ENCODE measurements at regions not wholly inside any gene's neighbourhood (a gene's known extent, or its start where the extent isn't known, plus 50 kb on each side); places are given as distances from the start of the nearest gene placed in this dataset.

- TF ChIP-seq, protein P1, sequence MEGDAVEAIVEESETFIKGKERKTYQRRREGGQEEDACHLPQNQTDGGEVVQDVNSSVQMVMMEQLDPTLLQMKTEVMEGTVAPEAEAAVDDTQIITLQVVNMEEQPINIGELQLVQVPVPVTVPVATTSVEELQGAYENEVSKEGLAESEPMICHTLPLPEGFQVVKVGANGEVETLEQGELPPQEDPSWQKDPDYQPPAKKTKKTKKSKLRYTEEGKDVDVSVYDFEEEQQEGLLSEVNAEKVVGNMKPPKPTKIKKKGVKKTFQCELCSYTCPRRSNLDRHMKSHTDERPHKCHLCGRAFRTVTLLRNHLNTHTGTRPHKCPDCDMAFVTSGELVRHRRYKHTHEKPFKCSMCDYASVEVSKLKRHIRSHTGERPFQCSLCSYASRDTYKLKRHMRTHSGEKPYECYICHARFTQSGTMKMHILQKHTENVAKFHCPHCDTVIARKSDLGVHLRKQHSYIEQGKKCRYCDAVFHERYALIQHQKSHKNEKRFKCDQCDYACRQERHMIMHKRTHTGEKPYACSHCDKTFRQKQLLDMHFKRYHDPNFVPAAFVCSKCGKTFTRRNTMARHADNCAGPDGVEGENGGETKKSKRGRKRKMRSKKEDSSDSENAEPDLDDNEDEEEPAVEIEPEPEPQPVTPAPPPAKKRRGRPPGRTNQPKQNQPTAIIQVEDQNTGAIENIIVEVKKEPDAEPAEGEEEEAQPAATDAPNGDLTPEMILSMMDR (IDR thresholded peaks at IDR 0.05; ENCODE audit: low read length), result no peak
- TF ChIP-seq EZH2 (IDR thresholded peaks at IDR 0.05; ENCODE audit: borderline replicate concordance, low read length), result no peak
Measured at GRCh38 chr5:2110934-2111462, 228.3 kb upstream of the IRX4 start.

All from OCI-LY1 (cell line).